HL-60/S4 (cell line): ENCODE measurements at regions not wholly inside any gene's neighbourhood (a gene's known extent, or its start where the extent isn't known, plus 50 kb on each side); places are given as distances from the start of the nearest gene placed in this dataset.
"Not testable (repeated sequence)": the region's sequence is repeated elsewhere in the genome, so short reads cannot be mapped to it uniquely, and the experiment has no call there.

Experiments used
- in situ Hi-C: fragments of 300-500 bp; cut with MboI; formaldehyde crosslinking; loops from 2 replicates; pipeline ENCODE4 v1.14.3; 2022; ENCODE audit warnings: low sequenced_read_pairs

DNA sequence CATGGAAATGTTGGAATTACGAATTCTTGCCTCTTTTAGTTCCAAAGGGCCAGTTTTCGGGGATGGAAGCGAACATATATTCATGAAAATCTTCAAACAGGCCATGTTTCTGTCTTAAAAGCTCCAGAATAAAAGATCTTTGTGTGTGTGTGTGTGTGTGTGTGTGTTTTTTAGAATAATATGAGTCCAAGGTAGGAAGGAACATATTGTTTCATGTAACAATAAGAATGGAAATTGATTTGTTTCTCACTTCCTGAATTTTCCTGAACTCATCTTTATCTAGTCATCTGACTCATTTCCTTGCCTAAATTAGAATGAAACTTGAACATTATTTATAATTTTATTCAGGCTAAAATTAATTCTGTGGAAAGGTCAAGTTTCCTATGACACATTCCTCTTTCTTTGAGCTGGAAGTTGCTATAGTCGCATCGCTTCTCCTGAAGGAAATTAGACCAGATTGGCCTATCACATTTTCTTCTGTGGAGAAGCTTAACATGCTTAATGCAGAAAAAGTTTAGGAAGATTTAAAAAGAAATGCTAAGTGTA, 805.1 kb upstream of the ADAMTS5 start:
- in situ Hi-C loops = no loop called here

DNA sequence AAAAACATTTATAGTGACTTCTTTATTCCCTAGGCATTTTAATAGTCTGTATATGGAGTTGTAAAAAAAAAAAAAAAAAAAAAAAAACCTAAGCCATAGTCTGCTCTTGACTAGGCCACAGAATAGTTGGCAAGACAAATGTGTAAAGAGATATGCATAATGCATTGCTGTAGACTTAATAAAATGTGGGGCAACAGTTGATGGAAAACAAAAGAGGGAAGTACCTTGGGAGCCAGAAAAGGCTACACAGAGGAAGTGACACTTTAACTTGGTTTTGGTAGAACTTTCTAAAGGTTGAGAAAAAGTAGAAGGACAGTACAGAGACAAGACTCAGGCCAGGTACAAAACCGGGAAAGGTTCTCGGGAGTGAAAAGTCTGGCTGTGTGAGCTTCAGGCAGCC, 802.9 kb upstream of the ADAMTS5 start:
- in situ Hi-C loops = no loop called here

DNA sequence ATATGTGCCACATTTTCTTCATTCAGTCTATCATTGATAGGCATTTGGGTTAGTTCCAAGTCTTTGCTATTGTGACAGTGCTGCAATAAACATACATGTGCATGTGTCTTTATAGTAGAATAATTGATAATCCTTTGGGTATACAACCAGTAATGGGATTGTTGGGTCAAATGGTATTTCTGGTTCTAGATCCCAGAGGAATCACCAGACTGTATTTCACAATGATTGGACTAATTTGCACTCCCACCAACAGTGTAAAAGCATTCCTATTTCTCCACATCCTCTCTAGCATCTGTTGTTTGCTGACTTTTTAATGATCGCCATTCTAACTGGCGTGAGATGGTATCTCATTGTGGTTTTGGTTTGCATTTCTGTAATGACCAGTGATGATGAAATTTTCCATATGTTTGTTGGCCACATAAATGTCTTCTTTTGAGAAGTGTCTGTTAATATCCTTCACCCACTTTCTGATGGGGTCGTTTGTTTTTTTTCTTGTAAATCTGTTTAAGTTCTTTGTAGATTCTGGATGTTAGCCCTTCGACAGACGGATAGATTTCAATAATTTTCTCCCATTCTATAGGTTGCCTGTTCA, 801.3 kb upstream of the ADAMTS5 start:
- in situ Hi-C loops = not testable (repeated sequence)

DNA sequence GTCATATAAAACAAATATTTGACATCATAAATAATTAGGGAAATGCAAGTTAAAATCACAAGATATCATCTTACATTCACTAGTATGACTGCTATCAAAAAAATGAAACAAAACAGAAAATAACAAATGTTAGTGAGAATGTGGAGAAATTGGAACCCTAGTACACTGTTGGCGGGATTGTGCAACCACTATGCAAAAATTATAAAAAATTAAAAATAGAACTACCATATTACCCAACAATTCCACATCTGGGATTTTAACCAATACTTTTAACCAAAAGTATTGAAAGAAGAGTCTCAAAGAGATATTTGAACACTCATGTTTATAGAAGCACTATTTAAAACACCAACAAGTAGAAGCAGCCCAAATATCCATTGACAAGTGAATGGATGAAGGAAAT, 797.2 kb upstream of the ADAMTS5 start:
- in situ Hi-C loops = no loop called here

DNA sequence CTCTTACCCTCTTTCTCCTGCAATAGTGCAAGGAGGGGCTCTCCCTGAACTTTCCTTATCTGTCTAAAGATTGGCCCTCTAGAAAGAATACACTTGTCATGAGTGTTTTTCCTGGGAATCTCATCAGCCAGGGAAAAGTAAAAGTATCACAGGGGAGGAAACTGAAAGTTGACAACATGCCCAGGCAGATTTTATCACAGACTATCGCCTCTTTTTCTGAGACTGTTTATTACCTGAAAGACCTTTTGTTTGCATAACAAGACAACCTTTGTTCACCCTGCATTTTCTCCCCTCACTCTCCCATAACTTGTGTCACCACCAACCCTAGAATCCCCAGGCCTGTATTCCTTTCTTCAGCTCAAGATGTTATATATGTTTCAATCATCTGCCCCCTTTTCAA, 794.7 kb upstream of the ADAMTS5 start:
- in situ Hi-C loops = no loop called here

DNA sequence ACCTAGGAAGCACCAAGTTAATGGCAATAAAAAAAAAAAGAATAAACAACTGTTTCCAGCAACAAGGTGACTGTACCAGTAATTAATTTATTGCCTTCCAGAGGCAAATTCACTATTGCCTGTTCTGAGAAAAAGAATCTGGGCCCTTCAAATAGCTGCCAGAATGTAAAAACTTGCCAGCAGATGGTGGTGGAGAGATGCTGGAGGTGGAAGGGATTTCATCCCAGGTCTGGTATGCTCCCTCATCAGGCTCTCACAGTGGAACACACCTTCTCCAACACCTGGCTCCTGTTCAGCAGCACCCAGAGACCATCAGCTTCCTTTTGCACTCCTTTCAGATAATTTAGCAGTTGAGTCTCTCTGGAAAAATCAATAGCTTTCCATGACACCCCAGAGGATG, 792.9 kb upstream of the ADAMTS5 start:
- in situ Hi-C loops = no loop called here

DNA sequence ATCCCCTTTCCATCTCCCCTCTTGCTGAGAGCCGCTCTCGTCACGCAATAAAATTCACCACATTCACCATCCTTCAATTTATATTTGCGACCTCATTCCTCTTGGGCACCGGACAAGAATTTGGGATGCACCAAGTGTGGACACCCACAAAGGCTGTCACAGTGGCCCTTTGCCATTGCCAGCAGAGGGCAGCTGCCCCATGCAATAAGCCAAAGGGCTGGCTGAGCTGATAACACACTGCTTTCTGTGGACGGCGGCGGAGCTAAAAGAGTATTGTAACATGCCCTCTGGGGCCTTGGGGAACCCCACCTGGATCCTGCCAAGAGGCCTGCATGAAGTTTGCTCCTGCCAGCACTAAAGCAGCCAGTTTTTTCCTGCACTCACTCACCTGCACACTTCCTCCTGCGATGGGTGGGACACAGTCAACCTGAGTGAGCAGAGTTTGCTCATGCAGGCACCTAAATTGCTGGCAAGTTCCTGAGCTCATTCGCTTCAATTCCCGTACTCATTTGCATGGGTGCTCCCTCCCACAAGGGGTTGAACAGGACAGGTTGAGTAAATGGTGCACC, 792.3 kb upstream of the ADAMTS5 start:
- in situ Hi-C loops = no loop called here

DNA sequence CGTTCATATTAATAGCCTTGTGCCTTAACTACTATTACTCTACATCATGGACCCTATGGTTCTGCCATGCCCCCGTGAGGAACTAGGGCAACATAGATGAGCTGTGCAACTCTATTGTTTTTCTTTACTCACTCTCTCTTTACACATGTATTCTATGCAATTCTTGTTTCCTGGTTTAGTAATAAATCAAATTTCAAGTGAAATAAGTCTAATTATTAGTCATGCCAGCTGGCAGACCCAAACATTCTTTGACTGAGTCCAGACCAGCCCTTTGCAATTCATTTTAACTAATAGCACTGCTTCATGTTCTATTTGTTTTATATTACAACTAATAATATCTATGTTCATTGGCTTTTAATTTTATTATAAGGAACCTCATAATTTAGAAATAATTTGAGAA, 789.3 kb upstream of the ADAMTS5 start:
- in situ Hi-C loops = no loop called here

DNA sequence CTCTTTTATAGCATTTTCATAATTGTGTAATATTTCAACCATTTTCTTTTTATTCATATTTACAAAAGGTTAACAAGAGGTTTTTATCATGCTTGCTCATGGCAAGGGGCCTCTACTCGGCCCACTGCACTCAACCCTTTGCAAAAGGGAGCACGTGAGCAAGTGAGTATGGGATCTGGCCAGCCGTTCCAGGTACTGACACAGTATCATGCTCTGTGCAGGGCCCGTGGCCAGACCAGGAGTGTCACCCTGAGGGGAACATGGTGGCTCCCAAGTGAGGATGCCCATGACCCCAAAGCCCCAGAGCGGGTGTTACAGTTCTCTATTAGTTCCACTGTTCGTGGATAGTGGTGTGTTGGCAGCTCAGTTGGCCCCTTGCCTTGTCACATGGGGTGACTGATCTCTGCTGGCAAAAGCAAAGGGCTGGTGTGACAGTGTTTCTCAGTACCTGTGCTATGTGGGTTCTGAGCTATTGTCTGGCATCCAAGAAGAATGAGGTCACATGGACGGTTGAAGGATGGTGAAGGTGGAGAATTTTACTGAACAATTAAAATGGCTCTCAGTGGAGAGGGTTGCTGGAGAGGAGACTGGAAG, 777.2 kb upstream of the ADAMTS5 start:
- in situ Hi-C loops = no loop called here

DNA sequence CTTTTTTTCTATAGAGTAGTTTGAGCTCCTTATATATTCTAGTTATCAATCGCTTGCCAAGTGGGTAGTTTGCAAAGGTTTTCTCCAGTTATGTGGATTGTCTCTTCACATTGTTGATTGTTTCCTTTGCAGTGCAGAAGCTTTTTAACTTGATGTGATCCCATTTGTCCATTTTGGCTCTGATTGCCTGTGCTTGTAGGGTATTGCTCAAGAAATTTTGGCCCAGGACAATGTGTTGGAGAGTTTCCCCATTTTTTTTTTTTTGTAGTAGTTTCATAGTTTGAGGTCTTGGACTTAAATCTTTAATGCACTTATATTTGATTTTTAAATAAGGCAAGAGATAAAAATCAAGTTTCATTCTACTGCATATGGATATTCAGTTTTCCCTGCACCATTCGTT, 774.8 kb upstream of the ADAMTS5 start:
- in situ Hi-C loops = no loop called here

DNA sequence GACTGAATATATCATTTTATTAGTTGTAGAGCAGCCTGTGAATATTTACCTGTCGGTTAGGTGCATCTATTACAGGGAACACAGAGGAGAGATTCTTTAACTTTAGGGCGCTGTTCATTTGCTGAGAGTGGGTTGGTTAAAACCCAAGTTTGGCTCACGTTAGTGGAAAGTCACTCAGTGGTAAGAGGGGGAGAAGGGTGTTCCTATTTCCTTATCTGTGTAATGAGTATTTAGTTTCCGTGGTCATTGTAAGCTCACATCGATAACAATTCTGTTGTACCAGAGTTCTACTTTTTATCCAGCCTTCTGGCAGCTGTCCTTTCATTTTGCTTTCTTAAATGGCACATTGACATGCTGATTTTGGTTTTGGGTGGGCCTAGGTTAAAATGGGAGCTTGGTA, 773.2 kb upstream of the ADAMTS5 start:
- in situ Hi-C loops = no loop called here

DNA sequence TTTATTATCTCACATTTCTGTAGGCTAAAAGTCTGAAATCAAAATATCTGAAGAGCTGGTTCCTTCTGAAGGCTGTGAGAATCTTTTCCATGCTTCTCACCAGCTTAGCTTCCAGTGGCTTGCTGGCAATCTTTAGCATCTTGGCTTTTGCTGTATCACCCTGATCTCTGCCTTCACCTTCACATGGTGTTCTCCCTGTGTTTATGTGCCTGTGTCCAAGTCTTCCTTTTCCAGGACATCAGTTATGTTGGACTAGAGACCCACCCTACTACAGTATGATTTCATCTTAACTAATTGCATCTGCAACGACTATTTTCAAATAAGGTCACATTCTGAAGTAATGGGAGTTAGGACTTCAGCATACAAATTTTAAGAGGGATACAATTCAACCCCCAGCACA, 772.3 kb upstream of the ADAMTS5 start:
- in situ Hi-C loops = no loop called here

DNA sequence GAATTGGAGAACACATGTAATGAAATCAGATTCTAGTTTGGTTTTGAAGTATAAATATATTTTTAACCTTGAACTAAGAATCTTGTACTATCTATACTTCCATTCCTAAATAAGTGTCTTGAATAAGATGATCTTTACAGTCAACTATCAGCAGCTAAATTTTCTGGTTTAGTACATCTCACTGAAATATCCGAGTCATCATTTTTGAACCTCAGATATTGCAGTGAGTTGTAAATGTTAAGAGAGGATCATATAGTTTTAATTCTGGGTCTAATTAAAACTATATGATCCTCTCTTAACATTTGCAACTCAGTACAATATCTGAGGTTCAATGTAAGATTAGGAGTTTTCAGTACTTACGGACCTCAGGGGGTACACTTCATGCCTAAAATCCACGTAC, 768.8 kb upstream of the ADAMTS5 start:
- in situ Hi-C loops = no loop called here

DNA sequence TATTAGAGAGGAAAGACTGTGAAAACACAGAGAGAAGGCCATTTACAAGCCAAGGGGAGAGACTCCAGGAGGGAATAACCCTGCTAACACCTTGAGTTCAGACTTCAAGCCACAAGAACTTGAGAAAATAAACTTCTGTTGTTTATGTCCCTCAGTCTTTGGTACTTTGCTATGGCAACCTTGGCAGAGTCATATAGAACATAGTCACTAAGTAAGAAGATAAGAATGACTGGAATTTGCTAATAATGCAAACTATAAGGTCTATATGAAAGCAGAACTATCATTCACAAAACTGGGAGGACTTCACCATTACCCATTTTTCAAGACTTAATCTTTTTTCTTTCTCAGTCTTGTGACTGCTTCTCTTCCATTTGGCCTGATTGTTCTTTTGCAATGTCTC, 767.3 kb upstream of the ADAMTS5 start:
- in situ Hi-C loops = no loop called here

DNA sequence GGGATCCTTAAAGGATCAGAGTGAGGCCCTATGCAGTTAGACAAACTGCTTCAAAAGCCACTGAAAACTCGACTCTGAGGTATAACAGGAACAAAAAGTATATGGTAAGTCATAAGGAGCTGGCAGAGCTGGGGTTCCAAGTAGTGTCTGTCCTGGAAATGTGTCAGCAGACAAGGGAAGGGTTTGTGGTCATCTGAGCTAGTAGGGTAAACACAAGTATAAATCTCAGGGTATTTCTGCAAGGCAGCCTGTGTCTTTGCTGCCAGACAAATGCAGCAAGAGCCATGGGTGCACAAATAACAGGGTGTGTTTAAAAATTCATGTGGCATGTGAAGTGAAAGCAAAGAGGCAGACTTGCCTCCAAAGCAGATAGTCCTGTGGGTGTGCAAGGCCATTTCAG, 759.0 kb upstream of the ADAMTS5 start:
- in situ Hi-C loops = no loop called here

DNA sequence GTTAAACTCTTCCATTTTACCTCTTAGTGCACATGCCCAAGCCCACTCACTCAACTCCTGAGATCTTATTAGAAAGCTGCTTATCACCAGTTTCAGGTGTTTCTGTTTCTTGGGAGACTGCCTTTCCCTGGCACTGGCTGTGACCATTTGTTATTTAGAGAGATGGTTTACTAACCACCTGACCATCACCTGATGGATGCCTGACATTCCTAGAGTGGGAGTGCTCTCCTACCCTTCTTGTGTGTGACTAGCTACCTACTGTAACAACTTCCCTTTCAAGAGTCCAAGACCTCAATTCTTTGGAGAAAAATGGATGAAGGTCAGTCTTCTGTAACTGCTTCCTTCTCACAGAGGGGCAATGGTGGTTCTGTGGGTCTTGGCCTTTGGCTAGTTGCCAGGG, 755.2 kb upstream of the ADAMTS5 start:
- in situ Hi-C loops = no loop called here

DNA sequence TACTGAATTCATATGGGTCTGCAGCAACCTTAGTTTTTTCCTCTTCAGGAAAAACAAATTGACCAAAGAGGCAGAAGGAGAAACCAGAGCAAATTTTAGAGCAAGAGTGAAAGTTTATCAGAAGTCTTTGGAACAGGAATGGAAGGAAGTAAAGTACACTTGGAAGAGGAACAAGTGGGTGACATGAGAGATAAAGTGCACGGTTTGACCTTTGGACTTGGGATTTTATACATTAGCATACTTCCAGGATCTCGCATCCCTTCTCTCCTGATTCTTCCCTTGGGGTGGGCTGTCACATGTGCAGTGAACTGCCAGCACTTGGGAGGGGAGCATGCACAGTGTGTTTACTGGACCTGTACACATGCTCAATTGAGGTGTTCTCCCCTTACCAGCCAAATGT, 754.8 kb upstream of the ADAMTS5 start:
- in situ Hi-C loops = no loop called here

DNA sequence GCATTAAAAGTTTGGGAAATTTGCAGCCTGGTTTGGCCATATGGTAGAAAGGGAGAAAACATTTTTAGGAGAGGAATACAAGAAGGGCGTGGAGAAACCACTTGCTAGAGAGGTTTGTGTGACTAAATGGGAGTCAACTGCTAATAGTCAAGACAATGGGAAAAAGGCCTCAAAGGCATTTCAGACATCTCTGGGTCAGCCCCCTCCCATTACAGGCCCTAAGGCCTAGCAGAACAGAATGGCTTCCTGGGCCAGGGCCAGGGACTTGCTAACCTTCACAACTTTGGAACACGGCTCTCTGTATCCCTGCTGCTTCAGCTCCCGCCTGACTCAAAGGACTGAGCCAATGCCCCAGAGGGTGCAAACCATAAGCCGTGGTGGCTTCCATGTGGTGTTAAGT, 752.3 kb upstream of the ADAMTS5 start:
- in situ Hi-C loops = no loop called here

DNA sequence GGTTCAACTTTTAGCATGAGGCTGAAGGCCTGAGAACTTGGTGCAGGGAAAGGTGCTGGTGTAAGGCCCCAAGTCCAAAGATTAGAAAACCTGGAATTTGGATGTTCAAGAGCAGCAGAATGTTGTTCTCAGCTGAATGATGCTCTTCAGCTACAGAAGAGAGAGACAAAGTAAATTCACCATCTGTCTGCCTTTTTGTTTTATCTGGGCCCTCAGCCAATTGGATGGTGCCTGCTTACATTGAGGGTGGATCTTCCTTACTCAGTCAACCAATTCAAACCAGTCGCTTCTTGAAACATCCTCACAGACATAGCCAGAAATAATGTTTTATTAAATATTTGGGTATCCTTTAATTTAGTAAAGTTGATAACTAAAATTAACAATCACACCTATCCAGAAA, 748.2 kb upstream of the ADAMTS5 start:
- in situ Hi-C loops = no loop called here

DNA sequence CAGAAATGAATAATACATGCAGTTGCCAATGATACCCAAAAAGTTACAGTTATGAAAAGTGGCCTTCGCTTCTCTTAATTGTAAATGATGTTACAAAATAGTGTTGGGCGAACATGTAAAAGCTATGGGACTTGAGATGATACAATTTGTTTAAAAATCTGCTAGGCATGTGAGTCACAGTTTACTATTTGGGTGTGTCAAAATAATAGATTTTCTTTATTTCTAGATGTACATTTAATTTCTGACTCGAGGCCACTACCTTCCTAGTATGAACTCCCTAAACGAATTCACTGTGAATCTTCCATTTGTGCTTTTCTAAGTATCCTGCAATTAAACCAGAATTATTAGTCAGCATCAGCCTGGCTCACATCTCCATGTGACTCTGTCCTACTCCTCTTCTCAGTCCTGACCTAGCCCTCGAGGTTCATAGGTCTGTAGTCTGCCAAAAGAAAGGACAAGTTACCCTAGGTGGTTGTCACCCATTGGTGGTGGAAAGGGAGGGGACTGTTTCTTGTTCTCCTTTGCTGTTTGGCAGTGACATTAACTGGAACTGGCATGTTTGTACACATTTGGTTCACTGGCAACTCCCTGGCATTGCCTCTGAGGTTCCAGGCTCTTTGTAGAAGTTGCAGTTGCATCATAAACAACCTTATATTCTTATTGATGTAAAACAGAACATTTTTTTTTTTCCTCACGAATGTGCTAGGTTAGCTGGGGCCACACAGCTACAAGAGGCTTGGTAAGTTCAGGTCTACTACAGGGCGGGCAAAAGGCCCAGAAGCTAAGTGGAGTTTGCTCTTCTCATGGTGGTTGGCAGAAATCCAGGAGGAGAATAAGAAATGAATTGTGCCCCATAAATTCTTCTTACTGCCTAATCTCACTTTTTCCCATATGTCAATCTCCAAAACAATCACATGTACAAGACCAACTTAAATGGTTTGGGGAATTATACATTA, 746.5 kb upstream of the ADAMTS5 start:
- in situ Hi-C loops = no loop called here

DNA sequence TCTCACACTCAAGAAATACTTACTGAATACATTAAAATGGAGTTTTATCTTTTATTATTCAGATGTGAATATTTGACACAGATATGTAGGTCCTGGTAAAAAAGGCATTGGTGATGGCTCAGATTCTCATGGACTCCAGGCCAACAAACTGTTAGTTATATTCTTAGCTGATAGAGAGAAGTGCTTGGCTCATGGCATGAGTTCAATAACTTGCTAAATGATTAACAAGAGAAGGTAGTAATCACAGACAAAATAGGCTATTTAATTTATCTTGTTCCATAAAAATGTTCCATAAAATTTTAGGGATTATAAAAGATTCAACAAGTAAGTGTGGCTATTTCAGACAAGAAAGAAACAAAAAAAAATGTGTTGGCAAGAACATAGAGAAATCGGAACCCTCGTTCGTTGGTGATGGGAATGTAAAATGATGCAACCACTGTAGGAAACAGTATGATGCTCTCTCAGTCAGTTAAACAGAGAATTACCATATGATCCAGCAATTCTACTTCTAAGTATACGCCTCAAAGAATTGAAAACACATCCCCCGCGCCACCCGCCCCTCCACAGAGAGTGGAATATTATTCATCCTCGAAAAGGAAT, 737.8 kb upstream of the ADAMTS5 start:
- in situ Hi-C loops = loop anchor here (10.0 kb wide), 1 partner anchor 860 kb away; the partner anchor contains the start of gene ADAMTS1
